Hematopoietic multipotent progenitor cell treated with erythropoietin and hydrocortisone succinate and interleukin-3 and kit ligand, for 4 days (in vitro differentiated cells): ENCODE measurements at regions not wholly inside any gene's neighbourhood (a gene's known extent, or its start where the extent isn't known, plus 50 kb on each side); places are given as distances from the start of the nearest gene placed in this dataset.

Experiments
- DNase-seq: peaks from one replicate; pipeline ENCODE4 v3.0.0-alpha.2; 2015

GRCh38 chr1:243943671-243944428 is 93.8 kb upstream of the AKT3 start:
- DNase-seq = no peak

GRCh38 chr1:243942196-243943150 is 92.4 kb upstream of the AKT3 start:
- DNase-seq = no peak

- no peak for DNase-seq
Measured at GRCh38 chr1:243940451-243940850, 90.4 kb upstream of the AKT3 start.

- peak; percentile 63 for DNase-seq
Measured at GRCh38 chr1:243939167-243939848, 89.3 kb upstream of the AKT3 start.

- DNase-seq = no peak
Measured at GRCh38 chr1:243938208-243938607, 88.2 kb upstream of the AKT3 start.

GRCh38 chr1:243933495-243933894 is 83.5 kb upstream of the AKT3 start:
- DNase-seq = peak; percentile 25

- DNase-seq = no peak
Measured at GRCh38 chr1:243931957-243932356, 81.9 kb upstream of the AKT3 start.

GRCh38 chr1:243930822-243931671 is 81.0 kb upstream of the AKT3 start:
- DNase-seq = no peak

- DNase-seq = no peak
Measured at GRCh38 chr1:243927381-243927780, 77.3 kb upstream of the AKT3 start.

- no peak for DNase-seq
Measured at GRCh38 chr1:243926803-243927245, 76.8 kb upstream of the AKT3 start.

GRCh38 chr1:243926299-243926698 is 76.3 kb upstream of the AKT3 start:
- no peak for DNase-seq

GRCh38 chr1:243924588-243925349 is 74.7 kb upstream of the AKT3 start:
- no peak for DNase-seq

GRCh38 chr1:243924188-243924587 is 74.1 kb upstream of the AKT3 start:
- DNase-seq = no peak

GRCh38 chr1:243923292-243924171 is 73.5 kb upstream of the AKT3 start:
- no peak for DNase-seq

GRCh38 chr1:243921111-243921510 is 71.1 kb upstream of the AKT3 start:
- peak; percentile 6 for DNase-seq

GRCh38 chr1:243917863-243918565 is 68.0 kb upstream of the AKT3 start:
- peak; percentile 6 for DNase-seq

GRCh38 chr1:243917177-243917862 is 67.3 kb upstream of the AKT3 start:
- peak; percentile 44 for DNase-seq

- no peak for DNase-seq
Measured at GRCh38 chr1:243916160-243916559, 66.1 kb upstream of the AKT3 start.

- no peak for DNase-seq
Measured at GRCh38 chr1:243912347-243912746, 62.3 kb upstream of the AKT3 start.
